ENCODE measurements at regions not wholly inside any gene's neighbourhood (a gene's known extent, or its start where the extent isn't known, plus 50 kb on each side); places are given as distances from the start of the nearest gene placed in this dataset.

- in situ Hi-C loops (cut with HindIII; ENCODE audit: low pct_unique_long_range_greater_than_20kb, low sequenced_read_pairs): no loop called here
- POLR2A ChIA-PET: no interaction called here
- no TSS peak for BruUV-seq (replicated peaks)
- H3K27me3 ChIP-seq (ENCODE audit: control insufficient read depth, insufficient read depth, low read length): no peaks in the 10 kb centered on the region
- intact Hi-C loops (cut with micrococcal nuclease; ENCODE audit: unreplicated experiment): no loop called here
- CTCF ChIA-PET: no interaction called here
- H3K27ac ChIP-seq (ENCODE audit: low read length): no peak overlapping the region
- TF ChIP-seq TCF7L2 (IDR thresholded peaks at IDR 0.05; ENCODE audit: low read depth, low read length) (no peak), POLR2AphosphoS5 (IDR thresholded peaks at IDR 0.05; ENCODE audit: low read depth, low read length) (no peak), SIN3A (IDR thresholded peaks at IDR 0.05; ENCODE audit: borderline replicate concordance, insufficient read depth, low read depth, low read length) (no peak)
- TF ChIP-seq, protein P1, sequence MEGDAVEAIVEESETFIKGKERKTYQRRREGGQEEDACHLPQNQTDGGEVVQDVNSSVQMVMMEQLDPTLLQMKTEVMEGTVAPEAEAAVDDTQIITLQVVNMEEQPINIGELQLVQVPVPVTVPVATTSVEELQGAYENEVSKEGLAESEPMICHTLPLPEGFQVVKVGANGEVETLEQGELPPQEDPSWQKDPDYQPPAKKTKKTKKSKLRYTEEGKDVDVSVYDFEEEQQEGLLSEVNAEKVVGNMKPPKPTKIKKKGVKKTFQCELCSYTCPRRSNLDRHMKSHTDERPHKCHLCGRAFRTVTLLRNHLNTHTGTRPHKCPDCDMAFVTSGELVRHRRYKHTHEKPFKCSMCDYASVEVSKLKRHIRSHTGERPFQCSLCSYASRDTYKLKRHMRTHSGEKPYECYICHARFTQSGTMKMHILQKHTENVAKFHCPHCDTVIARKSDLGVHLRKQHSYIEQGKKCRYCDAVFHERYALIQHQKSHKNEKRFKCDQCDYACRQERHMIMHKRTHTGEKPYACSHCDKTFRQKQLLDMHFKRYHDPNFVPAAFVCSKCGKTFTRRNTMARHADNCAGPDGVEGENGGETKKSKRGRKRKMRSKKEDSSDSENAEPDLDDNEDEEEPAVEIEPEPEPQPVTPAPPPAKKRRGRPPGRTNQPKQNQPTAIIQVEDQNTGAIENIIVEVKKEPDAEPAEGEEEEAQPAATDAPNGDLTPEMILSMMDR (IDR thresholded peaks at IDR 0.05): no peak
- TF ChIP-seq, protein P2, sequence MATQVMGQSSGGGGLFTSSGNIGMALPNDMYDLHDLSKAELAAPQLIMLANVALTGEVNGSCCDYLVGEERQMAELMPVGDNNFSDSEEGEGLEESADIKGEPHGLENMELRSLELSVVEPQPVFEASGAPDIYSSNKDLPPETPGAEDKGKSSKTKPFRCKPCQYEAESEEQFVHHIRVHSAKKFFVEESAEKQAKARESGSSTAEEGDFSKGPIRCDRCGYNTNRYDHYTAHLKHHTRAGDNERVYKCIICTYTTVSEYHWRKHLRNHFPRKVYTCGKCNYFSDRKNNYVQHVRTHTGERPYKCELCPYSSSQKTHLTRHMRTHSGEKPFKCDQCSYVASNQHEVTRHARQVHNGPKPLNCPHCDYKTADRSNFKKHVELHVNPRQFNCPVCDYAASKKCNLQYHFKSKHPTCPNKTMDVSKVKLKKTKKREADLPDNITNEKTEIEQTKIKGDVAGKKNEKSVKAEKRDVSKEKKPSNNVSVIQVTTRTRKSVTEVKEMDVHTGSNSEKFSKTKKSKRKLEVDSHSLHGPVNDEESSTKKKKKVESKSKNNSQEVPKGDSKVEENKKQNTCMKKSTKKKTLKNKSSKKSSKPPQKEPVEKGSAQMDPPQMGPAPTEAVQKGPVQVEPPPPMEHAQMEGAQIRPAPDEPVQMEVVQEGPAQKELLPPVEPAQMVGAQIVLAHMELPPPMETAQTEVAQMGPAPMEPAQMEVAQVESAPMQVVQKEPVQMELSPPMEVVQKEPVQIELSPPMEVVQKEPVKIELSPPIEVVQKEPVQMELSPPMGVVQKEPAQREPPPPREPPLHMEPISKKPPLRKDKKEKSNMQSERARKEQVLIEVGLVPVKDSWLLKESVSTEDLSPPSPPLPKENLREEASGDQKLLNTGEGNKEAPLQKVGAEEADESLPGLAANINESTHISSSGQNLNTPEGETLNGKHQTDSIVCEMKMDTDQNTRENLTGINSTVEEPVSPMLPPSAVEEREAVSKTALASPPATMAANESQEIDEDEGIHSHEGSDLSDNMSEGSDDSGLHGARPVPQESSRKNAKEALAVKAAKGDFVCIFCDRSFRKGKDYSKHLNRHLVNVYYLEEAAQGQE (IDR thresholded peaks at IDR 0.05; ENCODE audit: insufficient read depth in 1 of 2, low read depth in 2 of 2, low read length in 1 of 2): no peak
- no peak overlapping the region for H3K4me3 ChIP-seq (ENCODE audit: low read depth in 2 of 2, low read length in 2 of 2)
- no peaks in the 10 kb centered on the region for H3K4me1 ChIP-seq (ENCODE audit: control insufficient read depth, insufficient read depth, low read length)
- no peak for DNase-seq (ENCODE audit: low read depth, low spot score)
- no peak for ATAC-seq
- H3K9me3 ChIP-seq (ENCODE audit: control insufficient read depth, insufficient read depth, low read depth, low read length): no peaks in the 10 kb centered on the region
- no peaks in the 10 kb centered on the region for H3K36me3 ChIP-seq (ENCODE audit: control insufficient read depth, insufficient read depth, low read length)
Observed at GRCh38 chr2:19818543-19818942, 83.2 kb downstream of the TTC32 start.

DNA sequence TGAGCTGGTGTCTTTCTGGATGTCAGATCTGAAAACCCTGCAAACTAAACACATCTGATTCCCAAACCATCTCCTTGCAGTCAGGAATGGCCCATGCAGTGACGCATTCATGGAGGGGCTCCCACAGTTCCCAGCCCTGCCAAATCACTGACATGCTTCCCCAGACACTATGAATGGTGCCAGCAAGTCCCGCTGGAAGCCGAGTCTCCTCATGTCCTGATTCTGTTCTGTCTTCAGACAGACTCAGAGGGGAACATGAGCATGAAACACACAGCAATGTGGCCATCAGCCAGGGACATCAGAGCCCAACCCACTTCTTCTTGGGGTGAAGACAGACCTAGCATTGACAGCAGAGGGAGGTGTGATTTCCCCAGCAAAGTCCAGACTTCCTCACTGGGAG, 83.7 kb downstream of the TTC32 start:
- Histone ChIP-seq H3K4me1 (ENCODE audit: control insufficient read depth, insufficient read depth, low read length) (no peaks in the 10 kb centered on the region), H3K36me3 (ENCODE audit: control insufficient read depth, insufficient read depth, low read length) (no peaks in the 10 kb centered on the region), H3K9me3 (ENCODE audit: control insufficient read depth, insufficient read depth, low read depth, low read length) (no peaks in the 10 kb centered on the region), H3K4me3 (ENCODE audit: low read depth in 2 of 2, low read length in 2 of 2) (no peak overlapping the region), H3K27me3 (ENCODE audit: control insufficient read depth, insufficient read depth, low read length) (no peaks in the 10 kb centered on the region), H3K27ac (ENCODE audit: low read length) (no peak overlapping the region)
- ATAC-seq (no peak), DNase-seq (ENCODE audit: low read depth, low spot score) (no peak)
- ChIA-PET POLR2A (no interaction called here), CTCF (no interaction called here)
- BruUV-seq (replicated peaks): no TSS peak
- TF ChIP-seq SIN3A (IDR thresholded peaks at IDR 0.05; ENCODE audit: borderline replicate concordance, insufficient read depth, low read depth, low read length) (no peak), TCF7L2 (IDR thresholded peaks at IDR 0.05; ENCODE audit: low read depth, low read length) (no peak), POLR2AphosphoS5 (IDR thresholded peaks at IDR 0.05; ENCODE audit: low read depth, low read length) (no peak)
- TF ChIP-seq, protein P1 (IDR thresholded peaks at IDR 0.05): no peak
- TF ChIP-seq, protein P2 (IDR thresholded peaks at IDR 0.05; ENCODE audit: insufficient read depth in 1 of 2, low read depth in 2 of 2, low read length in 1 of 2): no peak
- intact Hi-C loops (cut with micrococcal nuclease; ENCODE audit: unreplicated experiment) (no loop called here), in situ Hi-C loops (cut with HindIII; ENCODE audit: low pct_unique_long_range_greater_than_20kb, low sequenced_read_pairs) (no loop called here)
